ENCODE measurements at regions not wholly inside any gene's neighbourhood (a gene's known extent, or its start where the extent isn't known, plus 50 kb on each side); places are given as distances from the start of the nearest gene placed in this dataset.

- no peak overlapping the region for H3K4me3 ChIP-seq (ENCODE audit: low read length)
These were observed 257.0 kb upstream of the AUTS2 start for GRCh38 chr7:69341288-69341687.

GRCh38 chr7:69342154-69342884 lies 256.0 kb upstream of the AUTS2 start:
- Histone ChIP-seq H3K27me3 (ENCODE audit: low read length) (no peaks in the 10 kb centered on the region), H3K4me1 (ENCODE audit: insufficient read depth, low read length) (no peaks in the 10 kb centered on the region), H3K27ac (ENCODE audit: low read length) (no peak overlapping the region), H3K79me2 (ENCODE audit: low read length) (no peaks in the 10 kb centered on the region), H3K4me3 (ENCODE audit: low read length) (no peak overlapping the region), H3K4me2 (ENCODE audit: low read length) (no peak overlapping the region), H3K9me2 (replicated peaks; ENCODE audit: low read length) (no peaks in the 10 kb centered on the region), H4K20me1 (ENCODE audit: low read length) (no peaks in the 10 kb centered on the region), H2AFZ (ENCODE audit: low read length) (no peak overlapping the region), H3F3A (ENCODE audit: low read length, unreplicated experiment) (no peaks in the 10 kb centered on the region), H3K9ac (ENCODE audit: low read length) (no peak overlapping the region), H3K9me3 (ENCODE audit: low read length) (no peaks in the 10 kb centered on the region), H3K36me3 (ENCODE audit: low read depth, low read length) (no peaks in the 10 kb centered on the region)
- DNase-seq (no peak), ATAC-seq (no peak)
- no peak for TF ChIP-seq EZH2phosphoT487 (IDR thresholded peaks at IDR 0.05; ENCODE audit: borderline replicate concordance, low read length)
- TF ChIP-seq CTCF (conservative IDR thresholded peaks at IDR 0.05; ENCODE audit: low read depth, low read length): no peak
- TF ChIP-seq EZH2 (IDR thresholded peaks at IDR 0.05; ENCODE audit: low read length, unreplicated experiment): no peak
- BruUV-seq (replicated peaks): no TSS peak
- ChIA-PET POLR2A (ENCODE audit: unreplicated experiment) (no interaction called here), CTCF (no interaction called here)
- intact Hi-C loops (cut with micrococcal nuclease): no loop called here

More at GRCh38 chr7:69341288-69341687, 257.0 kb upstream of the AUTS2 start:
- TF ChIP-seq CTCF (conservative IDR thresholded peaks at IDR 0.05; ENCODE audit: low read depth, low read length) (no peak), EZH2 (IDR thresholded peaks at IDR 0.05; ENCODE audit: low read length, unreplicated experiment) (no peak), EZH2phosphoT487 (IDR thresholded peaks at IDR 0.05; ENCODE audit: borderline replicate concordance, low read length) (no peak)
- Histone ChIP-seq H3F3A (ENCODE audit: low read length, unreplicated experiment) (no peaks in the 10 kb centered on the region), H2AFZ (ENCODE audit: low read length) (no peak overlapping the region), H3K79me2 (ENCODE audit: low read length) (no peaks in the 10 kb centered on the region), H3K36me3 (ENCODE audit: low read depth, low read length) (no peaks in the 10 kb centered on the region), H3K9me3 (ENCODE audit: low read length) (no peaks in the 10 kb centered on the region), H3K4me2 (ENCODE audit: low read length) (no peak overlapping the region), H3K9me2 (replicated peaks; ENCODE audit: low read length) (no peaks in the 10 kb centered on the region), H3K27me3 (ENCODE audit: low read length) (no peaks in the 10 kb centered on the region), H3K4me1 (ENCODE audit: insufficient read depth, low read length) (no peaks in the 10 kb centered on the region), H3K9ac (ENCODE audit: low read length) (no peak overlapping the region), H4K20me1 (ENCODE audit: low read length) (no peaks in the 10 kb centered on the region), H3K27ac (ENCODE audit: low read length) (no peak overlapping the region)
- intact Hi-C loops (cut with micrococcal nuclease): no loop called here
- no peak for ATAC-seq
- no peak for DNase-seq
- CTCF ChIA-PET: no interaction called here
- no TSS peak for BruUV-seq (replicated peaks)
- POLR2A ChIA-PET (ENCODE audit: unreplicated experiment): no interaction called here

GRCh38 chr7:69349291-69349690 lies 249.0 kb upstream of the AUTS2 start:
- Histone ChIP-seq H3K4me2 (ENCODE audit: low read length) (no peak overlapping the region), H3K9me3 (ENCODE audit: low read length) (no peaks in the 10 kb centered on the region; the same call in 1 of the 2 replicates), H3F3A (ENCODE audit: low read length, unreplicated experiment) (no peaks in the 10 kb centered on the region), H2AFZ (ENCODE audit: low read length) (no peak overlapping the region), H3K9me2 (replicated peaks; ENCODE audit: low read length) (no peaks in the 10 kb centered on the region), H4K20me1 (ENCODE audit: low read length) (no peaks in the 10 kb centered on the region), H3K9ac (ENCODE audit: low read length) (no peak overlapping the region), H3K36me3 (ENCODE audit: low read depth, low read length) (no peaks in the 10 kb centered on the region), H3K27me3 (ENCODE audit: low read length) (no peaks in the 10 kb centered on the region), H3K4me1 (ENCODE audit: insufficient read depth, low read length) (no peaks in the 10 kb centered on the region), H3K27ac (ENCODE audit: low read length) (no peak overlapping the region), H3K79me2 (ENCODE audit: low read length) (no peaks in the 10 kb centered on the region), H3K4me3 (ENCODE audit: low read length) (no peak overlapping the region)
- no TSS peak for BruUV-seq (replicated peaks)
- DNase-seq (no peak), ATAC-seq (no peak)
- POLR2A ChIA-PET (ENCODE audit: unreplicated experiment): no interaction called here
- intact Hi-C loops (cut with micrococcal nuclease): no loop called here
- no peak for TF ChIP-seq EZH2 (IDR thresholded peaks at IDR 0.05; ENCODE audit: low read length, unreplicated experiment)
- no peak for TF ChIP-seq CTCF (conservative IDR thresholded peaks at IDR 0.05; ENCODE audit: low read depth, low read length)
- no peak for TF ChIP-seq EZH2phosphoT487 (IDR thresholded peaks at IDR 0.05; ENCODE audit: borderline replicate concordance, low read length)
- CTCF ChIA-PET: no interaction called here
